ENCODE measurements at regions not wholly inside any gene's neighbourhood (a gene's known extent, or its start where the extent isn't known, plus 50 kb on each side); places are given as distances from the start of the nearest gene placed in this dataset.
"Not testable (repeated sequence)": the region's sequence is repeated elsewhere in the genome, so short reads cannot be mapped to it uniquely, and the experiment has no call there.

GRCh38 chr19:28631961-28632360 is 581.0 kb downstream of the UQCRFS1 start:
- DNase-seq: no peak
- no peaks in the 10 kb centered on the region for H3K36me3 ChIP-seq (replicated peaks in 1 of 2)
- H3K9me3 ChIP-seq (replicated peaks in 1 of 3): no peaks in the 10 kb centered on the region
- no peak overlapping the region for H3K27ac ChIP-seq
- H3K4me3 ChIP-seq: no peak overlapping the region
- TF ChIP-seq POLR2A (IDR thresholded peaks at IDR 0.05): no peak
- TF ChIP-seq CTCF (IDR thresholded peaks at IDR 0.05): no peak
- H3K4me1 ChIP-seq (replicated peaks in 1 of 2): no peaks in the 10 kb centered on the region
- H3K27me3 ChIP-seq: no peaks in the 10 kb centered on the region
- WGBS, 4 donors: 81 to 83% (median 81%) methylated on average over 6 of the region's 6 CpGs
- intact Hi-C loops (cut with DNase I): loop anchor here in 1 of 2 donors (10.0 kb wide), 1 partner anchor 167 kb away; no protein-coding TSS in a partner anchor

- intact Hi-C loops (cut with DNase I): no loop called here
- no peaks in the 10 kb centered on the region for H3K27me3 ChIP-seq
- H3K36me3 ChIP-seq (replicated peaks in 1 of 2): no peaks in the 10 kb centered on the region
- no peaks in the 10 kb centered on the region for H3K4me1 ChIP-seq (replicated peaks in 1 of 2)
- 81 to 89% (median 86%) methylated on average over 1 of the region's 1 CpG for WGBS, 4 donors
- H3K27ac ChIP-seq: no peak overlapping the region
- TF ChIP-seq POLR2A (IDR thresholded peaks at IDR 0.05) (no peak), CTCF (IDR thresholded peaks at IDR 0.05) (no peak)
- no peaks in the 10 kb centered on the region for H3K9me3 ChIP-seq (replicated peaks in 1 of 3)
- no peak overlapping the region for H3K4me3 ChIP-seq
- no peak for DNase-seq
Measured at GRCh38 chr19:28627669-28628068, 585.3 kb downstream of the UQCRFS1 start.

GRCh38 chr19:28626407-28626806 is 586.5 kb downstream of the UQCRFS1 start:
- 89 to 100% (median 94%) methylated on average over 2 of the region's 2 CpGs for WGBS, 4 donors
- H3K4me3 ChIP-seq; intact Hi-C loops (cut with DNase I); H3K4me1 ChIP-seq (replicated peaks in 1 of 2); H3K36me3 ChIP-seq (replicated peaks in 1 of 2); H3K9me3 ChIP-seq (replicated peaks in 1 of 3); H3K27me3 ChIP-seq; DNase-seq; H3K27ac ChIP-seq: not testable (repeated sequence)

GRCh38 chr19:28619816-28620429 is 593.0 kb downstream of the UQCRFS1 start:
- Histone ChIP-seq H3K4me1 (replicated peaks in 1 of 2) (no peaks in the 10 kb centered on the region), H3K4me3 (no peak overlapping the region), H3K36me3 (replicated peaks in 1 of 2) (no peaks in the 10 kb centered on the region), H3K27me3 (no peaks in the 10 kb centered on the region), H3K27ac (no peak overlapping the region), H3K9me3 (replicated peaks in 1 of 3) (no peaks in the 10 kb centered on the region)
- intact Hi-C loops (cut with DNase I): no loop called here
- no peak for DNase-seq
- TF ChIP-seq CTCF (IDR thresholded peaks at IDR 0.05): no peak
- no peak for TF ChIP-seq POLR2A (IDR thresholded peaks at IDR 0.05)
- WGBS, 4 donors: 60 to 70% (median 64%) methylated on average over 5 of the region's 5 CpGs

- H3K27ac ChIP-seq: no peak overlapping the region
- no peak overlapping the region for H3K4me3 ChIP-seq
- no peaks in the 10 kb centered on the region for H3K27me3 ChIP-seq
- intact Hi-C loops (cut with DNase I): no loop called here
- H3K36me3 ChIP-seq (replicated peaks in 1 of 2): no peaks in the 10 kb centered on the region
- no peaks in the 10 kb centered on the region for H3K4me1 ChIP-seq (replicated peaks in 1 of 2)
- no peak for DNase-seq
- WGBS, 4 donors: 60 to 73% (median 63%) methylated on average over 4 of the region's 4 CpGs
- TF ChIP-seq POLR2A (IDR thresholded peaks at IDR 0.05) (no peak), CTCF (IDR thresholded peaks at IDR 0.05) (no peak)
- H3K9me3 ChIP-seq (replicated peaks in 1 of 3): no peaks in the 10 kb centered on the region
Measured at GRCh38 chr19:28618504-28618903, 594.4 kb downstream of the UQCRFS1 start.
